HG03442 (cell line): ENCODE measurements at regions not wholly inside any gene's neighbourhood (a gene's known extent, or its start where the extent isn't known, plus 50 kb on each side); places are given as distances from the start of the nearest gene placed in this dataset.

Experiments used
- ATAC-seq: cut with Tn5 transposase; IDR thresholded peaks from one replicate; pipeline ENCODE4 v1.9.1; 2021; ENCODE audit warnings: mild to moderate bottlenecking, moderate library complexity; ENCODE audit not compliant: unreplicated experiment

DNA sequence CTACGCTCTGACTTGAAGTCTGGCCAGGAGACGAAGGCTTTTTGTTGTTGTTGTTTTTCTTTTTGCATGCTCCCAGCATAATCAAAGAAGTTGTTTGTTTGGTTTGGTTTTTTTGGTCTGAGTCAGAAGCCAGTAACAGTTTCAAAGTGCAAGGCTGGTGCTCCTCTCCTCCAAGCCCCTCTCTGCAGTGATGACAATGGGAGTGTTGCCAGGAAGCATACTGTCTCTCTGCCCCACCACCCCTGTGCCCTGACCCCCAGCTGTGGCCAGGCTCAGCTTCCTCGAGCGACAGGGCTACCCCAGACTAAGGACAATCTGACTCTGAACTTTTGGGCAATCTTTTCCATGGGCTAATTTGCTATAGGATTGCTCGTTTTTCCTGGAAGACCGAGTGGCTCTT is 173.8 kb upstream of the PITX1 start:
- ATAC-seq, result no peak

GRCh38 chr5:135206862-135207261 is 172.8 kb upstream of the PITX1 start:
- no peak for ATAC-seq

- no peak for ATAC-seq
Observed at GRCh38 chr5:135205632-135206349, 171.8 kb upstream of the PITX1 start.

GRCh38 chr5:135204151-135204600 is 170.1 kb upstream of the PITX1 start:
- no peak for ATAC-seq

DNA sequence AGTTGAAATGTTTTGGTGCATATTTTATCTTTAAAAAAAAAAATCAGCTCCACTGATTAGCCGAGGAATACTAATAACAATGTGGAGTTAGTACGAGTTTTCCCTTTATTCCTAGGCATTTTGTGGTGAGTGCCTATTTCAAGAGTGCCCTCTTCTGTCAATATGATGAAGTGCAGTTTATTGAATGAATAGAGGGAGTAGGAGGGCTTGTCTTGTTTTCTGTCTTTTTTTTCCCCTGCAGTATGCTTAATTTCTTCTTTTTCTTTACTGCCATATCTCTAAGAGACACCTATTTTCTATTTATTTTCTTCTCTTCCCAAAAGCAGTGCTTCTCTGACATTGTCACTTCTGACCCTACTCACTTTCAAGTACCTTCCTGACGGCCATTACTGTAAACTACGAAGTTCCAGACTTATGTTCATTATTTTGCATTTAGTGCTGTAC is 169.6 kb upstream of the PITX1 start:
- no peak for ATAC-seq

DNA sequence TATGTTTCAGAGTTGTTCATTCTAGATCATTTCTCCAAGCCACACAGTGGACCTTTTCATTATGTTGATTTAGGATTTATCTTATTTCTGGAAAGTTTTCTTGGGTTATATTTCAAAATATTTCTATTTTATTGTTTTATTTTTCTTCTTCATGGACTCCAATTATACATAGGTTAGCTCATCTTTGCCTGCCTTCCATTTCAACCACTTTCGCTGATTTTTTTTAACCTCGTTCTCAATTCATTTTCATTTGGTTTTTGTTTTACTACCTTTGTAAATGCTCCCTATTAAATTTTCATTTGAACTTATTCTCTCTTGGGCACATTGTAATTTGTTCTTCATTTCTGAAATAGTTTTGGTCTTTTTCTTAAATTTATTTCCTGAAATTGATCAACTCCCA is 169.0 kb upstream of the PITX1 start:
- no peak for ATAC-seq

- no peak for ATAC-seq
Observed at GRCh38 chr5:135199919-135200318, 165.9 kb upstream of the PITX1 start.

DNA sequence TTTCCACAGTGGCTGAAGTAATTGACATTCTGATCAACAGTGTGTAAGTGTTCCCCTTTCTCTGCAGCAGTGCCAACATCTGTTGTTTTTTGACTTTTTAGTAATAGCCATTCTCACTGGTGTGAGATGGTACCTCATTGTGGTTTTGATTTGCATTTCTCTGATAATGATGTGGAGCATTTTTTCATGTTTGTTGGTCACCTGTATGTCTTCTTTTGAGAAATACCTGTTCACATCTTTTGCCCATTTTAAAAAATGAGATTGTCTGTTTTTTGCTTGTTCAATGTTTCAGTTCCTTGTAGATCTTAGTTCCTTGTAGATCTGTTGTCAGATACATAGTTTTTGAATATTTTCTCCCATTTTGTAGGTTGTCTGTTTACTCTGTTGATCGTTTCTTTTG is 162.5 kb upstream of the PITX1 start:
- ATAC-seq, result no peak

- no peak for ATAC-seq
Observed at GRCh38 chr5:135195270-135195608, 161.2 kb upstream of the PITX1 start.

DNA sequence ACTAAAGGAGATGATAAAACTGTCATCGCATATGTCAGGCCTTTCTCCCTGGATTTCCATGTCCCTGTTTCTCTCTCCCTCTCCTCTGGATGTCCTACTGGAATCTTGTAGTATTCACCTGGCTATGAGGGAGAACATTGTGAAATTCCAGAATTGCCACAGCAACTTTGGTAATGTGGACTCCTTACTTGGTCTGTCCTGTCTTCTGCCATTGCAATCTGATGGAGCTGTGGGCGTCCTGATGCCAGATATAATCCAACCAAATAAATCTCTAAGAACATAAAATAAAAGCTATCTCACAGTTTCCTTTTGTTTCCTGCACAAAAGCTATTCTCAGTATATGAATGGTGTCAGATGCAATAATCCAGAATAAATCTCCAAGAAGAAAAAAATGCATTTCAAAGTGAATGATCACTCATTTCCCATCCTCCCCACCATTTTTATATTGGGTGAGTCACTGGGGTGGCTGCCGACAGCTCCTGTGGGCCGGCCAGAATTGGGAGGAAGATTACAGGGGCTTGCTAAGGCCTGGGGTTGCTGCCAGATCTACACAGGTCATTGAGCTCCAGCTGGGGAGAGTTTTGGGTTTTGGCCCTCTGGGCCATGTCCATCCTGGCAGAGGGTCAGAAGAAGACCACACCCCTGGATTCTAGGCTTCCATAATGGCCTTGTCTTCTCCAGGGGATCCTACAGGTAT is 160.7 kb upstream of the PITX1 start:
- no peak for ATAC-seq

DNA sequence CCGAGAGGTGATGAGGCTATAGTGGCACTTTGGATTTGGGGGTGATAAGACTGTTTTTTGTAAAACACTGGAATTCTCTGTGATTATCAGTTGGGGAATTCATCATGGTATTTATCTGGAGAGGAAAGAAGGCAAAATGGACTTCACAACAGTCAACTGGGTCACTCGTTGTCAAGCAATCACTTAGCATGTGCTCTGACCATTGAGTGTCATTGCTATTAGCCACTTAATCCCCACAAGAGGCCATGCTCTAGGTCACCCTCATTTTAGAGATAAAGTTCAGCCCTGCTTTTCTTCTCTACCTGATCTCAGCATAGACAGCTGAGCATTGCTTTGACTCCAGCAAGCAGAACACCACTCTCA is 160.1 kb upstream of the PITX1 start:
- ATAC-seq, result no peak

GRCh38 chr5:135193213-135194125 is 159.4 kb upstream of the PITX1 start:
- ATAC-seq, result no peak

DNA sequence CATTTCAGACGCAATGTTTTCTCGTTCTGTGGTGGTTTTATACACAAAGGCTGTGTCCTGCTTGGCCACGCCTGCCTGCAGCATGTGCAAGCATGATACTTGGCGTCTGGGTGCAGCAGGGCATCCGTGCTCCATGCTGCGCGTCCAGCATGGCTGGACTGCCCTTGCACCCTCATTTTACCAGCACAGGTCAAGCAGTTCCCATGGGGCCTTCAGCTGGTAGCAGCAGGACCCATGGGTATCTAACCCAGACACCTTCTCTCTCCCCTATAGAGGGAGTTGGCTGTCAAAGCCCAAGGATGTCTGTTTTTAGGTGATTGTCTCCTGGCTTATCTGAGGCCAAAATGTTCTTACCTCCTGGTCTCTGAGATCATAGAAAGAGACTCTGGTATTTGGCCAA is 158.3 kb upstream of the PITX1 start:
- ATAC-seq, result no peak

DNA sequence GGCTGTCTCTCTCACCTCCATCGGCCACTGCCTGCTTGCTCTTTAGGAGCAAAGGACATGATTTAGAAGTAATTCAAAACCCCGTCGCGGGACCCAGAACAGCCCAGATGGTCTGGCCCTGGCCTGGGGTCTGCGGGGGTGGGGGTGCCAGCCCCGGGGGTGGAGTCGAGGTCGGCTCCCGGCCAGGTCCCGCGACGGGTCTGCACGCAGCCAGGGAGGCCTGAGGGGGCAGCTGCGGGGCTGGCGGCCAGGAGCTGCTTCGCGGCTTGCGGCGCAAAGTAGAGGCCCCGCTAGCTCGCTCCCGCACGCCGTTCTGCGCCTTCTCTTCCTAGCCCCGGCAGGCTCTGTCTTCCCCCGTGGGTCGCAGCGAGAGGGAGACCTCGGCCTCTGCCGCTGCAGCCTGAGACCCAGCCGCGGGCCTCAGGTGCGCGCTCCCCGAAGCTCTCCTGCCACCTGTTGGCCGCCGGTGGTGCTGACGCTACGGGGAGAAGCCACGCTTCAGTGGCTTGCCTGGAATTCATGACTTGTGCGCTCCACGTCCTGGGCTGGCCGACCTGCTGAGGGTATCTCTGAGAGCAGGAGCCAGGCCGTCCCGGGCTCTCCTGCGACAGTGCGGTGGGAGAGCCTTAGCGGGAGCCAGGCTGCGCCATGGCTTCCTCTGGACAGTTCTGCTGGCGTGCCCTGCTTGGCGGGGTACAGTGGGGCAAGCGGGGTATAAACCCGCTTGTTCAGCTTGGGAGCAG is 157.2 kb upstream of the PITX1 start:
- ATAC-seq, result peak; percentile 85

DNA sequence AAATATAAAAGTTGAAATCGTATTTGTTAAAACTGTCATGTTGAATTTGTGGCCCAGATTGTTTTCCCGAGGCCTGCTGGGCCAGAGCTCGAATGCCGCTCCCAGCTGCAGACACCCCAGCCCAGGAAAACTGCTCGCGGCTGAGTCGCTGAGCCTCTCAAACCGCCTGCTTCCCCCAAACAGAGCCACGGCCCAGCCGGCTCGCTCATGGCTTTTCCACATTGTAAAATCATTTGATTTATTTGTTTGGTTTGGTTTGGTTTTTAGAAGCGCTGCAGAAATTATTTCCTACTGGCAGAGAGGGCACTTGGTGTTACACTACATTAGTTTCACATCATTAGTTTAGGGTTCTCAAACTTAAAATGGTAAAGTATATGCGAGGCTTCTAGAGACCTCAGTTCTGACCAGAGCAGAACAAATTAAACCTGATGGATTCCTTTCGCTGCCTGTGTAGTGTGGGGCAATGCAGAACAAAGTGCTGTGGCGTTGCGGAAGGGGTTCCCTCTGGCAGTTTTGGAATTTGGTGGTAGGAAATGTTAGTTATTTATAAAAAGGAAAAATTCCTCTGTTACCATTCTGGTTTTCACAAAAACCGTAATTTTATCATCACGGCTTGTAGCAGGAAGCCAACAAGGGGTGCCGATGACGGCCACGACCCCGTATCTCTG is 156.5 kb upstream of the PITX1 start:
- ATAC-seq, result no peak

GRCh38 chr5:135189024-135189423 is 155.0 kb upstream of the PITX1 start:
- ATAC-seq, result no peak

- no peak for ATAC-seq
Observed at GRCh38 chr5:135188233-135188914, 154.3 kb upstream of the PITX1 start.

DNA sequence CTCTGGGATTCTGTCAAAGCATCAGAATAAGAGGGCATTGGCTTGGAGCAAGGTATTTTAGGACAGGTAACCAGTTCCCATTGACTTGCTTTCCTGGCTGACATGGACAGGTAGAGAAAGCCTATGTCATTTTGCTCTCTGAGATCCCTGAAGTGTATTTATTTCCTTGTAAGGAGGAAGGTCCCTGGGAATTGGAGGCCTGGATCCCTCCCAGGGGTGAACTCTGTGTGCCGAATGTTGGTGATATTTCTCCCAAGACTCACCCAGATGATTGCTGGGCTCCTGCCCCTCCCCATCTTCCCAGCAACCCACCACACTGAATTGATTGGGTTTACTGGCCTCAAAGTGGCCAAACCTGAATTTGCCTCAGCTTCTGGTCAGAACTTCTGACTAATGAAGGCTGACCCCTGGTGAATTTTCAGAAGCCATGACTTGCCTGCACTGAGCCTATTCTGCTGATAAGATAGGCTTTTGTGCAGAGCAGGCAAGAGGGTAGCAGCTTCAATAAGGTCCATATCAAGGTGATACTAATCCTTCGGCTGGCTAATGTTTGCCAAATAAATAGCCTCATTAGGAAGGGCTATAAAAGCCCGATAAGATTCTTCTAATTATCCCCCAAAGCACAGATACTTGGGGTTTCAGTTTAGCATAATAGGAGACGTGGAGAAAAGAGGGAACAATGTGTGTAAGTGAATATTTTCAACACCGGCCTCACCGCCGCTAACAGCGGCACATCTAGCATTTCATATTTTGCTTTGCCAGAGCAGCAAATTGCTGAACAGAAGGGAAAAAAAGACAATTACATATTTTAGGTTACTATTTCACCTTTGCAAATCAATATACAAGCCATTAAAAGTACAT is 152.9 kb upstream of the PITX1 start:
- no peak for ATAC-seq

DNA sequence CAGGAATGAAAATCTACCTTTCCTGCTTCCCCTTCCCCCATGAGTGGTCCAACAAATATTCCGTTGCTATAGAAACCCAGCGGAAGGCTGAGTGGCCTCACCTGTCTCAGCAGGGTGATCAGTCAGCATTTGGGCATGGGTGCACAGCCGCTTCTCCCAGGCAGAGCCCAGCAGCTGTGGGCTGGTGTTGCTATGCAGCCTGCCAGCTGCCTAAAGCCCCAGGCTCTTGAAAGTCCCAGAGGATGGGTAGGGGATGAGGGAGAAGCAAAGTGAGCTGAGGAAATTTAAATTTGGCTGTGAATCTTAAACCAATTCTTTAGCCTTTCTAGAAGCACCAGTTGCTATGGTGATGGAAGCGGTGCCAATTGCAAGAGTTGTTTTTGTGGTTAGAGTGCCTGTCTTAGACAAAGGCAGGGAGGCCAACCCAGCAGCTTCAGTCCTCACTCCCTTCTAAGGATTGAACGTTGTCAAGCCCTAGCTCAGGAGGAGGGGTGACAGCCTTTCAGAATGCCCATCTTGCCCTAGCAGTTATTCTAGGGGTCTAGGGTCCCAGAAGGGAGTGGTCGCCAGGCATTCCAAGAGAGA is 151.5 kb upstream of the PITX1 start:
- no peak for ATAC-seq
